DOHH2 (cell line): ENCODE measurements at regions not wholly inside any gene's neighbourhood (a gene's known extent, or its start where the extent isn't known, plus 50 kb on each side); places are given as distances from the start of the nearest gene placed in this dataset.

ENCODE experiments used
- H3F3A ChIP-seq: fragments of 200-600 bp; sonication (generic), shearing (Covaris generic); 2 replicates; pipeline ENCODE4 v1.6.0; 2016; ENCODE audit warnings: antibody characterized with exemption, mild to moderate bottlenecking; ENCODE audit not compliant: control insufficient read depth, insufficient read depth
- H3K27ac ChIP-seq: fragments of 200-600 bp; sonication (generic); 2 replicates; pipeline ENCODE4 v1.5.1; 2014; ENCODE audit warnings: low read depth, mild to moderate bottlenecking, low read length, moderate library complexity
- H3K27me3 ChIP-seq: fragments of 200-600 bp; sonication (generic); 2 replicates; pipeline ENCODE4 v1.6.1; 2014; ENCODE audit warnings: mild to moderate bottlenecking, low read length, mixed read lengths; ENCODE audit not compliant: control insufficient read depth
- H3K36me3 ChIP-seq: fragments of 200-600 bp; sonication (generic); 2 replicates; pipeline ENCODE4 v1.6.1; 2014; ENCODE audit warnings: mild to moderate bottlenecking, low read length, moderate library complexity, mixed read lengths; ENCODE audit not compliant: control insufficient read depth
- H3K4me1 ChIP-seq: fragments of 200-600 bp; sonication (generic); 2 replicates; pipeline ENCODE4 v1.6.1; 2014; ENCODE audit warnings: mild to moderate bottlenecking, low read length, mixed read lengths; ENCODE audit not compliant: control insufficient read depth
- H3K4me2 ChIP-seq: fragments of 200-600 bp; sonication (generic); 2 replicates; pipeline ENCODE4 v1.6.0; 2014; ENCODE audit warnings: mild to moderate bottlenecking, low read length, moderate library complexity
- H3K4me3 ChIP-seq: fragments of 200-600 bp; sonication (generic); 2 replicates; pipeline ENCODE4 v1.5.1; 2014; ENCODE audit warnings: mild to moderate bottlenecking, low read length, mixed read lengths
- H3K79me2 ChIP-seq: fragments of 200-600 bp; sonication (generic); 2 replicates; pipeline ENCODE4 v1.6.1; 2014; ENCODE audit warnings: mild to moderate bottlenecking, low read length, mixed read lengths; ENCODE audit not compliant: control insufficient read depth
- H3K9me2 ChIP-seq: fragments of 200-600 bp; sonication (generic); replicated peaks from 2 replicates; pipeline ENCODE4 v1.6.1; 2014; ENCODE audit warnings: mild to moderate bottlenecking, low read length, mixed read lengths; ENCODE audit not compliant: control insufficient read depth
- H3K9me3 ChIP-seq: fragments of 200-600 bp; sonication (generic); 2 replicates; pipeline ENCODE4 v1.6.1; 2014; ENCODE audit warnings: antibody characterized with exemption, low read length, mixed read lengths; ENCODE audit not compliant: control insufficient read depth, insufficient read depth
- H4K20me1 ChIP-seq: fragments of 200-600 bp; sonication (generic); 2 replicates; pipeline ENCODE4 v1.6.0; 2014; ENCODE audit warnings: low read depth, mild to moderate bottlenecking, antibody characterized with exemption, low read length, moderate library complexity; ENCODE audit not compliant: control insufficient read depth, insufficient read depth
- EZH2phosphoT487 ChIP-seq: fragments of 200-600 bp; sonication (generic); IDR thresholded peaks from 2 replicates; pipeline ENCODE4 v1.6.1; 2017; ENCODE audit warnings: borderline replicate concordance, mild to moderate bottlenecking, antibody characterized with exemption, low read length, moderate library complexity, mixed read lengths
- TF ChIP-seq, protein P1 (sequence below): fragments of 200-600 bp; sonication (generic); IDR thresholded peaks from one replicate; pipeline ENCODE4 v1.5.1; 2014; ENCODE audit warnings: antibody characterized with exemption, mild to moderate bottlenecking, low read depth, low read length; ENCODE audit not compliant: poor library complexity, severe bottlenecking

DNA sequence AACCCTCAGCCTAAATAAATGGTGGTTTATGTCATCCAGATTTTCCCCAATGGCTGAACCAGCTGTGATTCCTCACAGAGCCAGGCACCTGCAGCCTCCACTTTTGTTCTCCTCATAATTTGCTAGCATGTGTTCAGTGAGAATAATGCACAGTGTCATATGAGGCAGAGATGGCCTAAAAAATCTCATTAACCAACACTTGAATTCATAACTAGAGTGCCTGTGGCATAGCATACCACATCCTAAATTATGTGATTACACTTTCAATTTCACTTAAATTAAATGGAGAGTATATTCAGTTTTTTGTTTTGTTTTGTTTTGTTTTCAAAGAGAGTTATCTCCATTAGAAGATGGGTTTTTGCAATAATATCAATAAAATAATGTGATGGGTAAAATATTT is 488.0 kb downstream of the CBLN2 start:
- Histone ChIP-seq H3K27me3 (no peaks in the 10 kb centered on the region), H3K27ac (no peak overlapping the region)

DNA sequence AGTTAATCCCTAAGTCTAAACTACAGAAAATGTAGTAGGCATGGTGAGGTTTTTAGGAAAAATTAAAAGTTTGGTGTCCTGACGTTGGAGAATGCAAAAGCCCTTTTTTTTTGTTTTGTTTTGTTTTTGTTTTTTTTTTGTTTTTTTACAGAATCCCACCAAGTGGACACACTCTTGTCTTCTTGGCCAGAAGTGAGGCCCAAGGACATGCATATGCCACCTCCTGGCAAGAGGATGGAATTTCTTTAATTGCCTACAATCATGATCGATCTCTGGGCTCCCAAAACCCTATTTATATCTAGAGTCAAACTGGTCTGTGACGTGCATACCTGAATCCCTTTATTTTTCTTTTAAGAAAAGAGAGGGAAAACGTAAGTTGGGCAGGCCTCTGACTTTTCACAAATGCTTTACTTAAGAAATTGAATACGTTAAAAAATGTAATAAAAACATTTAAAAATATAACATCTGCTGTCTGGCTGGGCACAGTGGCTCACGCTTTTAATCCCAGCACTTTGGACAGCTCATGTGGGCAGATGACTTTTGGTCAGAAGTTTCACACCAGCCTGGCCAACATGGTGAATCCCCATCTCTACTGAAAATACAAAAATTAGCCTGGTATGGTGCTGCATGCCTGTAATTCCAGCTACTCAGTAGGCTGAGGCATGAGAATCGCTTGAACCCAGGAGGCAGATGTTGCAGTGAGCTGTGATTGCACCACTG is 502.7 kb downstream of the CBLN2 start:
- Histone ChIP-seq H4K20me1 (no peaks in the 10 kb centered on the region), H3K4me3 (no peak overlapping the region), H3K4me2 (no peak overlapping the region), H3K4me1 (no peaks in the 10 kb centered on the region), H3K9me3 (no peaks in the 10 kb centered on the region), H3F3A (no peaks in the 10 kb centered on the region), H3K79me2 (no peaks in the 10 kb centered on the region), H3K27ac (no peak overlapping the region), H3K9me2 (no peaks in the 10 kb centered on the region), H3K27me3 (no peaks in the 10 kb centered on the region), H3K36me3 (no peaks in the 10 kb centered on the region)
- TF ChIP-seq, protein P1, sequence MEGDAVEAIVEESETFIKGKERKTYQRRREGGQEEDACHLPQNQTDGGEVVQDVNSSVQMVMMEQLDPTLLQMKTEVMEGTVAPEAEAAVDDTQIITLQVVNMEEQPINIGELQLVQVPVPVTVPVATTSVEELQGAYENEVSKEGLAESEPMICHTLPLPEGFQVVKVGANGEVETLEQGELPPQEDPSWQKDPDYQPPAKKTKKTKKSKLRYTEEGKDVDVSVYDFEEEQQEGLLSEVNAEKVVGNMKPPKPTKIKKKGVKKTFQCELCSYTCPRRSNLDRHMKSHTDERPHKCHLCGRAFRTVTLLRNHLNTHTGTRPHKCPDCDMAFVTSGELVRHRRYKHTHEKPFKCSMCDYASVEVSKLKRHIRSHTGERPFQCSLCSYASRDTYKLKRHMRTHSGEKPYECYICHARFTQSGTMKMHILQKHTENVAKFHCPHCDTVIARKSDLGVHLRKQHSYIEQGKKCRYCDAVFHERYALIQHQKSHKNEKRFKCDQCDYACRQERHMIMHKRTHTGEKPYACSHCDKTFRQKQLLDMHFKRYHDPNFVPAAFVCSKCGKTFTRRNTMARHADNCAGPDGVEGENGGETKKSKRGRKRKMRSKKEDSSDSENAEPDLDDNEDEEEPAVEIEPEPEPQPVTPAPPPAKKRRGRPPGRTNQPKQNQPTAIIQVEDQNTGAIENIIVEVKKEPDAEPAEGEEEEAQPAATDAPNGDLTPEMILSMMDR = no peak
- no peak for TF ChIP-seq EZH2phosphoT487

More for the DNA sequence above, 488.0 kb downstream of the CBLN2 start:
- H3K4me1 ChIP-seq = no peaks in the 10 kb centered on the region
- no peaks in the 10 kb centered on the region for H3K36me3 ChIP-seq
- H3K79me2 ChIP-seq = no peaks in the 10 kb centered on the region
- TF ChIP-seq, protein P1 = no peak
- H4K20me1 ChIP-seq = no peaks in the 10 kb centered on the region
- no peaks in the 10 kb centered on the region for H3F3A ChIP-seq
- H3K4me3 ChIP-seq = no peak overlapping the region
- H3K4me2 ChIP-seq = no peak overlapping the region
- H3K9me3 ChIP-seq = no peaks in the 10 kb centered on the region
- H3K9me2 ChIP-seq = no peaks in the 10 kb centered on the region

DNA sequence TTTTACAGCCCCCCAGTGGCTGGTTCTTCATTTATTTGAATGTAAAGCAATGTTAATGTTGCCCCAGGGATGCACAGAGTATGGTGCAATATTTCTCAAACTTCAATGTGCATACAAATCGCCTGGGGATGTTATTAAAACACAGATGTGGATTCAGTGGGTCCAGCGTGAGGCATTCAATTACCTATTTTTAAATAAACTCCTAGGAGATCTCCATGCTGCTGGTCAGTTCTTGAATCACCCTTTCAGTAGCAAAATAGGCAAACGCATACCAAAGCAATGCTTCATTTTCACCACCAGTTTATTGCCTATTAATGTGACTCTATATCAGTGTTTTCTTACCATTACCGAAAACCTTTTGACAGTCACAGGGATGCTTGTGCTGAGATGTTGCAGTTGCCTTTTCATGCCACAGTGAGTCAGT is 530.7 kb downstream of the CBLN2 start:
- TF ChIP-seq EZH2phosphoT487 = no peak
- TF ChIP-seq, protein P1 = no peak
- Histone ChIP-seq H4K20me1 (no peaks in the 10 kb centered on the region), H3K4me2 (no peak overlapping the region), H3K4me3 (no peak overlapping the region), H3K4me1 (no peaks in the 10 kb centered on the region), H3K79me2 (no peaks in the 10 kb centered on the region), H3K9me3 (no peaks in the 10 kb centered on the region), H3F3A (no peaks in the 10 kb centered on the region), H3K9me2 (no peaks in the 10 kb centered on the region), H3K36me3 (no peaks in the 10 kb centered on the region), H3K27me3 (no peaks in the 10 kb centered on the region), H3K27ac (no peak overlapping the region)
